Lower leg skin (tissue), 3 donors: ENCODE measurements at regions not wholly inside any gene's neighbourhood (a gene's known extent, or its start where the extent isn't known, plus 50 kb on each side); places are given as distances from the start of the nearest gene placed in this dataset.

Experiments used
- CTCF ChIP-seq, 3 donors: fragments of 450-650 bp; IDR thresholded peaks; one replicate each; pipeline ENCODE4 v1.5.1; 2016; ENCODE audit warnings: antibody characterized with exemption in 3 of 3, mild to moderate bottlenecking in 3 of 3, moderate library complexity in 2 of 3
- POLR2A ChIP-seq, 2 donors: fragments of 450-650 bp; IDR thresholded peaks; one replicate each; pipeline ENCODE4 v1.6.1; 2016 to 2017; ENCODE audit warnings: antibody characterized with exemption in 2 of 2, mild to moderate bottlenecking in 1 of 2, moderate library complexity in 1 of 2

- TF ChIP-seq CTCF (IDR thresholded peaks at IDR 0.05) = no peak
- no peak for TF ChIP-seq POLR2A (IDR thresholded peaks at IDR 0.05)
These were observed 76.0 kb upstream of the MYL2 start for GRCh38 chr12:110996415-110996814.
